ENCODE measurements at regions not wholly inside any gene's neighbourhood (a gene's known extent, or its start where the extent isn't known, plus 50 kb on each side); places are given as distances from the start of the nearest gene placed in this dataset.

DNA sequence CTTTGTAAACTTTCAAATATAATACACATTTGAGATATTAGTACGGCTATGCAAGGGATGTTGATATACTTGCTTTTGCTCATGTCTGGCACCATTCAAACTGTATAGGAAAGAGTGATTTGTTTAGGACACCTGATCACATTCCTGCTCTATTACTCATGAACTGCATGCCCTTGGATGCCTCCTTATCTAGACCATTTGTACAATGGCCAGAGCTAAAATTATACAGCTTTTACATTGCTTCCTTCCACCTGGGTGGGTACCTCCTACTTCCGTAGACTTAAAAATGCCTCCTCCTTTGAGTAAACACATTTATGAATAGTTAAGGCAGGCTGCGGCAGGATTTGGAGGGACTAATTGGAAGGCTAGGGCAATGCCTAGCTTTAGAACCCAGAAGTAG is 85.4 kb upstream of the PBX1 start:
- DNase-seq (ENCODE audit: low read depth in 1 of 2, low spot score in 1 of 2): no peak
- no peaks in the 10 kb centered on the region for H3K27me3 ChIP-seq (ENCODE audit: insufficient read depth, poor library complexity, severe bottlenecking)

DNA sequence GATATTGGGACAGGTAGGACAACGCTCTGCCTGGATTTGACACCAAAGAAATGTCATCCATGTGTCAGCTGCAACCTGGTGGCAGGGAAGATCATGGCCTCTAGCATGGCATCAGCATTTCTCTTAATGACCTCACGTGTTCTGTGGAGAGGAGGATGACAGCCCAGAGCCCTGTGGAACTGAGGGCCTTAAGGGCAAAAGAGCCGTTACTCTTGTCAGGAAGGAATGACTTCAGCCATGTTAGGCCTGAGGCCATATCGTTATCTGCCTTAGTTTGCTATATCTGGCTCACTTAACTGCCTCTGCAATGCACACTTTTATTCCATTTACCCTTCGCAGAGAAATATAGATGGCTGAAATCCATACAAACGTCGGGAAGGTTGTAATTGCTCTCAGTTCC is 83.2 kb upstream of the PBX1 start:
- TF ChIP-seq, protein P1, sequence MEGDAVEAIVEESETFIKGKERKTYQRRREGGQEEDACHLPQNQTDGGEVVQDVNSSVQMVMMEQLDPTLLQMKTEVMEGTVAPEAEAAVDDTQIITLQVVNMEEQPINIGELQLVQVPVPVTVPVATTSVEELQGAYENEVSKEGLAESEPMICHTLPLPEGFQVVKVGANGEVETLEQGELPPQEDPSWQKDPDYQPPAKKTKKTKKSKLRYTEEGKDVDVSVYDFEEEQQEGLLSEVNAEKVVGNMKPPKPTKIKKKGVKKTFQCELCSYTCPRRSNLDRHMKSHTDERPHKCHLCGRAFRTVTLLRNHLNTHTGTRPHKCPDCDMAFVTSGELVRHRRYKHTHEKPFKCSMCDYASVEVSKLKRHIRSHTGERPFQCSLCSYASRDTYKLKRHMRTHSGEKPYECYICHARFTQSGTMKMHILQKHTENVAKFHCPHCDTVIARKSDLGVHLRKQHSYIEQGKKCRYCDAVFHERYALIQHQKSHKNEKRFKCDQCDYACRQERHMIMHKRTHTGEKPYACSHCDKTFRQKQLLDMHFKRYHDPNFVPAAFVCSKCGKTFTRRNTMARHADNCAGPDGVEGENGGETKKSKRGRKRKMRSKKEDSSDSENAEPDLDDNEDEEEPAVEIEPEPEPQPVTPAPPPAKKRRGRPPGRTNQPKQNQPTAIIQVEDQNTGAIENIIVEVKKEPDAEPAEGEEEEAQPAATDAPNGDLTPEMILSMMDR (IDR thresholded peaks at IDR 0.05; ENCODE audit: insufficient read depth, low read length): no peak
- TF ChIP-seq, protein P2, sequence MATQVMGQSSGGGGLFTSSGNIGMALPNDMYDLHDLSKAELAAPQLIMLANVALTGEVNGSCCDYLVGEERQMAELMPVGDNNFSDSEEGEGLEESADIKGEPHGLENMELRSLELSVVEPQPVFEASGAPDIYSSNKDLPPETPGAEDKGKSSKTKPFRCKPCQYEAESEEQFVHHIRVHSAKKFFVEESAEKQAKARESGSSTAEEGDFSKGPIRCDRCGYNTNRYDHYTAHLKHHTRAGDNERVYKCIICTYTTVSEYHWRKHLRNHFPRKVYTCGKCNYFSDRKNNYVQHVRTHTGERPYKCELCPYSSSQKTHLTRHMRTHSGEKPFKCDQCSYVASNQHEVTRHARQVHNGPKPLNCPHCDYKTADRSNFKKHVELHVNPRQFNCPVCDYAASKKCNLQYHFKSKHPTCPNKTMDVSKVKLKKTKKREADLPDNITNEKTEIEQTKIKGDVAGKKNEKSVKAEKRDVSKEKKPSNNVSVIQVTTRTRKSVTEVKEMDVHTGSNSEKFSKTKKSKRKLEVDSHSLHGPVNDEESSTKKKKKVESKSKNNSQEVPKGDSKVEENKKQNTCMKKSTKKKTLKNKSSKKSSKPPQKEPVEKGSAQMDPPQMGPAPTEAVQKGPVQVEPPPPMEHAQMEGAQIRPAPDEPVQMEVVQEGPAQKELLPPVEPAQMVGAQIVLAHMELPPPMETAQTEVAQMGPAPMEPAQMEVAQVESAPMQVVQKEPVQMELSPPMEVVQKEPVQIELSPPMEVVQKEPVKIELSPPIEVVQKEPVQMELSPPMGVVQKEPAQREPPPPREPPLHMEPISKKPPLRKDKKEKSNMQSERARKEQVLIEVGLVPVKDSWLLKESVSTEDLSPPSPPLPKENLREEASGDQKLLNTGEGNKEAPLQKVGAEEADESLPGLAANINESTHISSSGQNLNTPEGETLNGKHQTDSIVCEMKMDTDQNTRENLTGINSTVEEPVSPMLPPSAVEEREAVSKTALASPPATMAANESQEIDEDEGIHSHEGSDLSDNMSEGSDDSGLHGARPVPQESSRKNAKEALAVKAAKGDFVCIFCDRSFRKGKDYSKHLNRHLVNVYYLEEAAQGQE (IDR thresholded peaks at IDR 0.05; ENCODE audit: insufficient replicate concordance, low read depth): no peak
- TF ChIP-seq GABPA (IDR thresholded peaks at IDR 0.05; ENCODE audit: low read depth): no peak
- TF ChIP-seq POLR2AphosphoS5 (IDR thresholded peaks at IDR 0.05; ENCODE audit: low read depth): no peak
- TF ChIP-seq SPI1 (IDR thresholded peaks at IDR 0.05; ENCODE audit: borderline replicate concordance, low read depth): no peak
- H3K27ac ChIP-seq (replicated peaks): no peak overlapping the region
- H3K27me3 ChIP-seq (ENCODE audit: insufficient read depth, poor library complexity, severe bottlenecking): no peaks in the 10 kb centered on the region
- DNase-seq (ENCODE audit: low read depth in 1 of 2, low spot score in 1 of 2): no peak
- H3K4me3 ChIP-seq (replicated peaks; ENCODE audit: insufficient read depth, low read length): no peak overlapping the region

More for the DNA sequence above, 85.4 kb upstream of the PBX1 start:
- Histone ChIP-seq H3K27ac (replicated peaks) (no peak overlapping the region), H3K4me3 (replicated peaks; ENCODE audit: insufficient read depth, low read length) (no peak overlapping the region)
- TF ChIP-seq POLR2AphosphoS5 (IDR thresholded peaks at IDR 0.05; ENCODE audit: low read depth) (no peak), SPI1 (IDR thresholded peaks at IDR 0.05; ENCODE audit: borderline replicate concordance, low read depth) (no peak), GABPA (IDR thresholded peaks at IDR 0.05; ENCODE audit: low read depth) (no peak)

DNA sequence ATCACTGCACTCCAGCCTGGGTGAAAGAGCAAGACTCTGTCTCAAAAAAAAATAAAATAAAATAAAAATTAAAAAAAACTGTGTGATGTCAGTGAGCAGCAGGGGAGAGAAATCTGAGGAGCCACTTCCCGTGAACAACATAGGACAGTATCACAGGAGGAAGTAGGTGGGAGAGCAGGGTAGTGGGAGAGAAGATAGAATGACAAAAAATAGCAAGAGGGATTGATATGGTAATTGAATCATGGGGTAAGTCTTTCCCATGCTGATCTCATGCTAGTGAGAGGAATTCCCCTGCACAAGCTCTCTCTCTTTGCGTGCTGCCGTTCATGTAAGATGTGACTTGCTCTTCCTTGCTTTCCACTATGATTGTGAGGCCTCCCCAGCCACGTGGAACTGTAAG is 81.6 kb upstream of the PBX1 start:
- no peak for TF ChIP-seq POLR2AphosphoS5 (IDR thresholded peaks at IDR 0.05; ENCODE audit: low read depth)
- TF ChIP-seq, protein P1 (IDR thresholded peaks at IDR 0.05; ENCODE audit: insufficient read depth, low read length): no peak
- no peak for TF ChIP-seq GABPA (IDR thresholded peaks at IDR 0.05; ENCODE audit: low read depth)
- TF ChIP-seq, protein P2 (IDR thresholded peaks at IDR 0.05; ENCODE audit: insufficient replicate concordance, low read depth): no peak
- TF ChIP-seq SPI1 (IDR thresholded peaks at IDR 0.05; ENCODE audit: borderline replicate concordance, low read depth): no peak
- no peak for DNase-seq (ENCODE audit: low read depth in 1 of 2, low spot score in 1 of 2)
- Histone ChIP-seq H3K27ac (replicated peaks) (no peak overlapping the region), H3K4me3 (replicated peaks; ENCODE audit: insufficient read depth, low read length) (no peak overlapping the region), H3K27me3 (ENCODE audit: insufficient read depth, poor library complexity, severe bottlenecking) (no peaks in the 10 kb centered on the region)

DNA sequence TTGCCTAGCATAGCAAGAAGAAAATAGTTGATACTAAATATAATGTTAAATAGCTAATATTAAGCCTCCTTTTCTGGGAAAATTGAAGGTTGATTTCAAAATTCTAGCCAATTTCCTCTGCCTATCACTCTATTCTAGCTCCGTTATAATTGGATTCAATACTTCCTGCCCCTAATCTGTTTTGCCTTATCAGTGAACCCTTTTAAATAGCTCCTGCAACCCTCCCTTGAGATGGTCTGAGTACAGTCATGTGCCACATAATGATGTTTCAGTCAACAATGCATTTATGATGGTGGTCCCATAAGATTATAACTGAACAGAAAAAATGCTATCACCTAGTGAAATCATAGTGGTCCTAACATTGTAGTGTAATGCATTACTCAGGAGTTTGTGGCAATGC is 79.7 kb upstream of the PBX1 start:
- Histone ChIP-seq H3K27me3 (ENCODE audit: insufficient read depth, poor library complexity, severe bottlenecking) (no peaks in the 10 kb centered on the region), H3K4me3 (replicated peaks; ENCODE audit: insufficient read depth, low read length) (no peak overlapping the region), H3K27ac (replicated peaks) (no peak overlapping the region)
- TF ChIP-seq POLR2AphosphoS5 (IDR thresholded peaks at IDR 0.05; ENCODE audit: low read depth) (no peak), SPI1 (IDR thresholded peaks at IDR 0.05; ENCODE audit: borderline replicate concordance, low read depth) (no peak), GABPA (IDR thresholded peaks at IDR 0.05; ENCODE audit: low read depth) (no peak)
- TF ChIP-seq, protein P1 (IDR thresholded peaks at IDR 0.05; ENCODE audit: insufficient read depth, low read length): no peak
- TF ChIP-seq, protein P2 (IDR thresholded peaks at IDR 0.05; ENCODE audit: insufficient replicate concordance, low read depth): no peak
- DNase-seq (ENCODE audit: low read depth in 1 of 2, low spot score in 1 of 2): no peak

All from HL-60 (cell line).